ENCODE measurements at regions not wholly inside any gene's neighbourhood (a gene's known extent, or its start where the extent isn't known, plus 50 kb on each side); places are given as distances from the start of the nearest gene placed in this dataset.

GRCh38 chr3:18669374-18669773 lies 244.2 kb upstream of the SATB1 start:
- Histone ChIP-seq H2AFZ (ENCODE audit: low read length) (no peak overlapping the region), H3K4me2 (ENCODE audit: insufficient read depth, low read length) (no peak overlapping the region), H4K20me1 (ENCODE audit: insufficient read depth, low read length) (no peaks in the 10 kb centered on the region), H3K36me3 (ENCODE audit: insufficient read depth, low read length) (no peaks in the 10 kb centered on the region), H3K79me2 (ENCODE audit: insufficient read depth, low read length) (no peaks in the 10 kb centered on the region), H3K4me1 (ENCODE audit: insufficient read depth, low read length) (no peaks in the 10 kb centered on the region), H3K4me3 (ENCODE audit: insufficient read depth, low read length) (no peak overlapping the region), H3K27me3 (ENCODE audit: insufficient read depth, low read length) (no peaks in the 10 kb centered on the region), H3K27ac (ENCODE audit: low read depth, low read length) (no peak overlapping the region), H3K9me3 (ENCODE audit: low read depth, low read length) (no peaks in the 10 kb centered on the region)
- no peak for DNase-seq (ENCODE audit: insufficient read length, low spot score, missing footprints)
- no peak for TF ChIP-seq CTCF (IDR thresholded peaks at IDR 0.05; ENCODE audit: extremely low read depth, low read depth, low read length)

- Histone ChIP-seq H3K4me3 (ENCODE audit: insufficient read depth, low read length) (no peak overlapping the region), H3K9me3 (ENCODE audit: low read depth, low read length) (no peaks in the 10 kb centered on the region), H3K79me2 (ENCODE audit: insufficient read depth, low read length) (no peaks in the 10 kb centered on the region), H3K36me3 (ENCODE audit: insufficient read depth, low read length) (no peaks in the 10 kb centered on the region), H3K27me3 (ENCODE audit: insufficient read depth, low read length) (no peaks in the 10 kb centered on the region), H3K27ac (ENCODE audit: low read depth, low read length) (no peak overlapping the region), H4K20me1 (ENCODE audit: insufficient read depth, low read length) (no peaks in the 10 kb centered on the region), H3K4me1 (ENCODE audit: insufficient read depth, low read length) (no peaks in the 10 kb centered on the region), H3K4me2 (ENCODE audit: insufficient read depth, low read length) (no peak overlapping the region), H2AFZ (ENCODE audit: low read length) (no peak overlapping the region)
- no peak for DNase-seq (ENCODE audit: insufficient read length, low spot score, missing footprints)
- no peak for TF ChIP-seq CTCF (IDR thresholded peaks at IDR 0.05; ENCODE audit: extremely low read depth, low read depth, low read length)
Observed at GRCh38 chr3:18667552-18667951, 242.4 kb upstream of the SATB1 start.

DNA sequence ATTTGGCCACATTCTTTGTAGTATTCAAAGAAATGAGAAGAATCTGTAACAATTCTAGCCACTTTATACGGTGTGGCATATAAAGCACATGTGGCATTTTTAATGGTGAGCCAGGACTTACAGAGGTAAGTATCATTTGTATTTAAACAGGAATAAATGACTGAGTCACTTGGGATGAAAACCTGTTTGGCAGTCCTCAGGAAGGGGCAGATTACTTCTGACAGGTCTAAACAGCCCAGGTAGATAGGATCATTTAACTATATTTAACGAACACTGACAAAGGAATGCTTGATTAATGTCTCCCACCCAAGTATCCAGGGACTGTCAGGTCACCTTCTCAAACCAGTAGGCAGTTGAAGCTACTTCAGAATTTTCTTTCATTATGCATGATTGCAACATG lies 241.5 kb upstream of the SATB1 start:
- Histone ChIP-seq H3K36me3 (ENCODE audit: insufficient read depth, low read length) (no peaks in the 10 kb centered on the region), H2AFZ (ENCODE audit: low read length) (no peak overlapping the region), H3K27ac (ENCODE audit: low read depth, low read length) (no peak overlapping the region), H3K4me2 (ENCODE audit: insufficient read depth, low read length) (no peak overlapping the region), H3K4me1 (ENCODE audit: insufficient read depth, low read length) (no peaks in the 10 kb centered on the region), H4K20me1 (ENCODE audit: insufficient read depth, low read length) (no peaks in the 10 kb centered on the region), H3K27me3 (ENCODE audit: insufficient read depth, low read length) (no peaks in the 10 kb centered on the region), H3K4me3 (ENCODE audit: insufficient read depth, low read length) (no peak overlapping the region), H3K79me2 (ENCODE audit: insufficient read depth, low read length) (no peaks in the 10 kb centered on the region), H3K9me3 (ENCODE audit: low read depth, low read length) (no peaks in the 10 kb centered on the region)
- DNase-seq (ENCODE audit: insufficient read length, low spot score, missing footprints) = no peak
- TF ChIP-seq CTCF (IDR thresholded peaks at IDR 0.05; ENCODE audit: extremely low read depth, low read depth, low read length) = no peak

GRCh38 chr3:18660059-18660458 lies 234.9 kb upstream of the SATB1 start:
- TF ChIP-seq CTCF (IDR thresholded peaks at IDR 0.05; ENCODE audit: extremely low read depth, low read depth, low read length) = no peak
- no peaks in the 10 kb centered on the region for H3K27me3 ChIP-seq (ENCODE audit: insufficient read depth, low read length)
- H3K4me3 ChIP-seq (ENCODE audit: insufficient read depth, low read length) = no peak overlapping the region
- no peaks in the 10 kb centered on the region for H3K36me3 ChIP-seq (ENCODE audit: insufficient read depth, low read length)
- no peaks in the 10 kb centered on the region for H4K20me1 ChIP-seq (ENCODE audit: insufficient read depth, low read length)
- no peaks in the 10 kb centered on the region for H3K79me2 ChIP-seq (ENCODE audit: insufficient read depth, low read length)
- no peak for DNase-seq (ENCODE audit: insufficient read length, low spot score, missing footprints)
- no peak overlapping the region for H3K4me2 ChIP-seq (ENCODE audit: insufficient read depth, low read length)
- no peaks in the 10 kb centered on the region for H3K9me3 ChIP-seq (ENCODE audit: low read depth, low read length)
- no peak overlapping the region for H3K27ac ChIP-seq (ENCODE audit: low read depth, low read length)
- H3K4me1 ChIP-seq (ENCODE audit: insufficient read depth, low read length) = no peaks in the 10 kb centered on the region
- H2AFZ ChIP-seq (ENCODE audit: low read length) = no peak overlapping the region

Measured in osteoblast (primary cell).